OCI-LY7 (cell line): ENCODE measurements at regions not wholly inside any gene's neighbourhood (a gene's known extent, or its start where the extent isn't known, plus 50 kb on each side); places are given as distances from the start of the nearest gene placed in this dataset.
"Not testable (repeated sequence)": the region's sequence is repeated elsewhere in the genome, so short reads cannot be mapped to it uniquely, and the experiment has no call there.

Experiments used
- BruUV-seq: library from RNA; stranded (reverse); fragments of 400-500 nt; replicated peaks from 2 replicates; lab custom pipeline; 2021; lab: Mats Ljungman, UMichigan
- CTCF ChIA-PET: fragments of 300-600 bp; sonication (Branson Sonifier 250); formaldehyde crosslinking; loops from one replicate; lab custom pipeline; 2022; ENCODE audit warnings: antibody characterized with exemption; ENCODE audit not compliant: unreplicated experiment; lab: Charles Lee
- POLR2A ChIA-PET: fragments of 300-600 bp; sonication (Branson Sonifier 250); formaldehyde crosslinking; loops from one replicate; lab custom pipeline; 2022; ENCODE audit warnings: antibody characterized with exemption; lab: Charles Lee
- DNase-seq: peaks from one replicate; pipeline ENCODE4 v3.0.0-alpha.2; 2015; ENCODE audit warnings: low spot score
- H2AFZ ChIP-seq: fragments of 200-600 bp; sonication (generic), shearing (Covaris generic); 2 replicates; pipeline ENCODE4 v1.6.1; 2014; ENCODE audit warnings: mild to moderate bottlenecking, antibody characterized with exemption, low read length, moderate library complexity
- H3K27ac ChIP-seq: fragments of 200-600 bp; sonication (generic); 2 replicates; pipeline ENCODE4 v1.5.1; 2014; ENCODE audit warnings: mixed run types, low read depth, mild to moderate bottlenecking, moderate library complexity, low read length, inconsistent platforms; ENCODE audit not compliant: poor library complexity, severe bottlenecking
- H3K36me3 ChIP-seq: fragments of 200-600 bp; sonication (generic); 2 replicates; pipeline ENCODE4 v1.6.1; 2014; ENCODE audit warnings: mild to moderate bottlenecking, antibody characterized with exemption, low read length, moderate library complexity, mixed read lengths; ENCODE audit not compliant: insufficient read depth
- H3K4me1 ChIP-seq: fragments of 200-600 bp; sonication (generic); 2 replicates; pipeline ENCODE4 v1.5.1; 2014; ENCODE audit warnings: mild to moderate bottlenecking, low read length; ENCODE audit not compliant: insufficient read depth, poor library complexity, severe bottlenecking
- H3K4me2 ChIP-seq: fragments of 200-600 bp; sonication (generic); 2 replicates; pipeline ENCODE4 v1.6.1; 2014; ENCODE audit warnings: mild to moderate bottlenecking, low read length
- H3K4me3 ChIP-seq: fragments of 200-600 bp; sonication (generic); 2 replicates; pipeline ENCODE4 v1.5.1; 2014; ENCODE audit warnings: mild to moderate bottlenecking, low read depth, low read length; ENCODE audit not compliant: poor library complexity, severe bottlenecking
- H3K79me2 ChIP-seq: fragments of 200-600 bp; sonication (generic); 2 replicates; pipeline ENCODE4 v1.6.1; 2016; ENCODE audit warnings: low read depth, mild to moderate bottlenecking, low read length, moderate library complexity, mixed read lengths; ENCODE audit not compliant: insufficient read depth
- H3K9me2 ChIP-seq: fragments of 200-600 bp; sonication (generic); 2 replicates; pipeline ENCODE4 v1.6.1; 2016; ENCODE audit warnings: mild to moderate bottlenecking, low read length, mixed read lengths; ENCODE audit not compliant: insufficient read depth
- H3K9me3 ChIP-seq: fragments of 200-600 bp; sonication (generic); 2 replicates; pipeline ENCODE4 v1.6.1; 2014; ENCODE audit warnings: mild to moderate bottlenecking, mixed run types, low read length, mixed read lengths
- H4K20me1 ChIP-seq: fragments of 200-600 bp; sonication (generic); 2 replicates; pipeline ENCODE4 v1.6.1; 2014; ENCODE audit warnings: mild to moderate bottlenecking, antibody characterized with exemption, low read length, moderate library complexity, mixed read lengths; ENCODE audit not compliant: insufficient read depth
- EZH2phosphoT487 ChIP-seq: fragments of 200-600 bp; sonication (generic); IDR thresholded peaks from 2 replicates; pipeline ENCODE4 v1.6.1; 2018; ENCODE audit warnings: low read depth, borderline replicate concordance, mild to moderate bottlenecking, mixed run types, antibody characterized with exemption, low read length, moderate library complexity, mixed read lengths
- intact Hi-C: fragments of 100-400 bp; cut with micrococcal nuclease; formaldehyde crosslinking; loops from one replicate; pipeline ENCODE4 v1.10.0; 2022; ENCODE audit not compliant: unreplicated experiment
- TF ChIP-seq, protein P1 (sequence below): fragments of 200-600 bp; sonication (generic); conservative IDR thresholded peaks from 2 replicates; pipeline ENCODE4 v1.5.1; 2014; ENCODE audit warnings: mild to moderate bottlenecking, antibody characterized with exemption, low read length, moderate library complexity, mixed read lengths

- no peaks in the 10 kb centered on the region for H3K4me1 ChIP-seq
- no TSS peak for BruUV-seq
- DNase-seq: no peak
Measured at GRCh38 chr14:105894125-105894977, 368.0 kb downstream of the TMEM121 start.

DNA sequence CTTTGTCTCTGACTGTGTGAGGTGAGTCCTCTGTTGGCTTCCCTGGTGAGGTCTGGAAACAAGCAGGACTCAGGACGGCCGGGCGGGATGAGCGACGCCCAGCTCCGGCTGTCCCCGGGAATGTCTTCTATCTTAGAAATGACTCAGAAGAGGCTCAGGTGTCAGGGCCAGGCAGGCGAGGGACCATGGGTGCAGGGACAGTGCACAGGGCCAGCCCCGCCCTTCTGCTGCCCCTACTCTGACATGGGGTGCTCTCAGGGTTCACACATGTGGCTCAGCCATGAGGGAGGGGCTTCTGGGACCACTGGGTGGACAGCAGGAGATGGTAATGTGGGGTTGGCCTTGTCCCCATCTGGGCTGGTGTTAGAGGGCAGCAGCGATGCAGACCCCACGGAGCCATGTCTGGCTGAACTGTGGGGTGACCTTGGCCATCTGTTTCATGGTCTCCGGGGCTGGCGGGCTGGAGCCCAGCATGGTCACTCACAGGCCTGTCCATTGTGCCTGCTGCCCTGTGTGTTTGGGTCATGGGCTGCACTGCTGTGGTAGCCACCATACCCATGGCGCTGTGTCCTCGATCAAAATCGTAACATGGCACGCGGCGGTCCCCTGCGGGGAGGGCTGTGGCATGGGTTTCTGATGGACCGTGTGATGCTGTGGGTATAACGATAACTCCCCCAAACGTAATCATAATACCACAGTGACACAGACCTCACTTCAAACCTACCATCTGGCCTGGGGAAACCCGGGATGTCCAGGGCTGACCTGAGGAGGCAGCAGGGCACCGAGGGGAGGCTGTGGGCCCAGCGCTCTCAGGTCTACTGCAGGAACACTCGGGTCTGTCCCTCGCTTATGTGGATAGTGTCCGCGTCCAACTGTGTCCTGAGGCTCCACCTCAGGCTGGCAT is 368.8 kb downstream of the TMEM121 start:
- TF ChIP-seq, protein P1, sequence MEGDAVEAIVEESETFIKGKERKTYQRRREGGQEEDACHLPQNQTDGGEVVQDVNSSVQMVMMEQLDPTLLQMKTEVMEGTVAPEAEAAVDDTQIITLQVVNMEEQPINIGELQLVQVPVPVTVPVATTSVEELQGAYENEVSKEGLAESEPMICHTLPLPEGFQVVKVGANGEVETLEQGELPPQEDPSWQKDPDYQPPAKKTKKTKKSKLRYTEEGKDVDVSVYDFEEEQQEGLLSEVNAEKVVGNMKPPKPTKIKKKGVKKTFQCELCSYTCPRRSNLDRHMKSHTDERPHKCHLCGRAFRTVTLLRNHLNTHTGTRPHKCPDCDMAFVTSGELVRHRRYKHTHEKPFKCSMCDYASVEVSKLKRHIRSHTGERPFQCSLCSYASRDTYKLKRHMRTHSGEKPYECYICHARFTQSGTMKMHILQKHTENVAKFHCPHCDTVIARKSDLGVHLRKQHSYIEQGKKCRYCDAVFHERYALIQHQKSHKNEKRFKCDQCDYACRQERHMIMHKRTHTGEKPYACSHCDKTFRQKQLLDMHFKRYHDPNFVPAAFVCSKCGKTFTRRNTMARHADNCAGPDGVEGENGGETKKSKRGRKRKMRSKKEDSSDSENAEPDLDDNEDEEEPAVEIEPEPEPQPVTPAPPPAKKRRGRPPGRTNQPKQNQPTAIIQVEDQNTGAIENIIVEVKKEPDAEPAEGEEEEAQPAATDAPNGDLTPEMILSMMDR: no peak
- no peak for TF ChIP-seq EZH2phosphoT487
- BruUV-seq: no TSS peak
- Histone ChIP-seq H4K20me1 (no peaks in the 10 kb centered on the region), H3K4me3 (no peak overlapping the region), H3K27ac (no peak overlapping the region), H3K4me1 (no peaks in the 10 kb centered on the region), H3K9me2 (no peaks in the 10 kb centered on the region), H3K36me3 (no peaks in the 10 kb centered on the region), H3K79me2 (no peaks in the 10 kb centered on the region), H3K9me3 (no peaks in the 10 kb centered on the region), H3K4me2 (no peak overlapping the region), H2AFZ (no peak overlapping the region)
- ChIA-PET POLR2A (no interaction called here), CTCF (no interaction called here)
- no peak for DNase-seq
- intact Hi-C loops: no loop called here

More at GRCh38 chr14:105894125-105894977, 368.0 kb downstream of the TMEM121 start:
- intact Hi-C loops: no loop called here
- H3K79me2 ChIP-seq: no peaks in the 10 kb centered on the region
- ChIA-PET CTCF (no interaction called here), POLR2A (no interaction called here)
- H3K9me2 ChIP-seq: no peaks in the 10 kb centered on the region
- no peaks in the 10 kb centered on the region for H3K9me3 ChIP-seq
- no peaks in the 10 kb centered on the region for H4K20me1 ChIP-seq
- TF ChIP-seq, protein P1: no peak
- no peak for TF ChIP-seq EZH2phosphoT487
- no peak overlapping the region for H3K4me2 ChIP-seq
- H3K4me3 ChIP-seq: no peak overlapping the region
- no peak overlapping the region for H3K27ac ChIP-seq
- no peak overlapping the region for H2AFZ ChIP-seq
- H3K36me3 ChIP-seq: no peaks in the 10 kb centered on the region

DNA sequence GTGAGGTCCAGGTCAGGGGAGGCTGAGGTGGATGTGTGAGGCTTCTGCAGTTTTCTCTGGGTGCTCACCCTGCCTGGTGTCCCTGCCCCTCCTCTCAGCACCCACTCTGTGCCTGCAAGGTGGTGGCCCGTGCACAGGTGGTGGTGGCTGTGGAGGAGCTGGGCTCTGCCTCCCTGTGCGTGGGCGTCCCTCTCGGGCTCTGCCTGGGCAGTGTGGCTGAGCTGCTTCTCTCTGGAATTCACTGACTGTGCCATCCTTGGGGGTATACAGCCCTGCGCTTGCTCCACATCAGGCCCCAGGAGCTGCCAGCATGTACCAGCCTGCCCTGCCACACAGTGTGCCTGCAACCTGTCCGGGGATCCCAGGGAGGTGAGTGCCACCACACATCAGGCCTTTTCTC is 369.8 kb downstream of the TMEM121 start:
- H3K9me2 ChIP-seq, H3K36me3 ChIP-seq, H2AFZ ChIP-seq, H3K27ac ChIP-seq, H3K9me3 ChIP-seq, H3K4me1 ChIP-seq, DNase-seq, BruUV-seq, intact Hi-C loops, H3K4me3 ChIP-seq, CTCF ChIA-PET, H4K20me1 ChIP-seq, POLR2A ChIA-PET, H3K79me2 ChIP-seq, H3K4me2 ChIP-seq: not testable (repeated sequence)

DNA sequence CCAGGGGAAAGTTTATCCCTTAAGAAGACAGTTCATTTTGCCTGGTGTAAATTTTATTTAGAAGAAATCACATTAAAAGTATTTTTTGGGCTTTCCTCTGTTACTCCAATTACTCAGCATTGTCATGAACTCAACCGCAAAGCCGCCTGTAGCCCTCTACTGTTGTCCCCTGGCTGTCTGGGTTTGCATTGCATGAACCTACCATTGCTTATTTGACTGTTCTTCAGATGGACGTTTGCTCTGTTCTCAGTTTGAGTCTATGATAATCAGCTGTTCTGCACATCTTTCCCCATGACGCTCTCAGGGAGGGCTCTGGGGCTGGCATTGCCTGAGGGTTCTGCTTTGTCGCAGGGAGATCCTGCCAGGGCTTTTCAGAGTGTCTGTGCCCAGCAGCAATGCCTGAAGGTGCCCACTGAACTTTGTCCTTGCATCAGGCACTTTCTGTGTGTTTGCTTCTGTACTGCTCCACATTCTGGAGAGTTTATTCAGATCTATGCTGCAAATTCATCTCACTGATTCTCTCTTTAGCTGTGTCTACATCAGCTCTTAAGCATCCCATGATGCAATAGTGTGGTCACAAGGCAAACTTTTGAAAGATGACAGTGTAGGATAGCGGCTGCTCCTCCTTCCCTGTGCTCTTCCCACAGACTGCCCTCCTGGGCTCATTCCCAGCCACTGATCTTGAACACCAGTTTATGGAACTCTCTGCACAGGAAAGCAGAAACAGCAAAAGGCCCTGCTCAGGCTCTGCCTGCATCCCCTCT is 370.8 kb downstream of the TMEM121 start:
- H3K79me2 ChIP-seq, CTCF ChIA-PET, BruUV-seq, H2AFZ ChIP-seq, H3K36me3 ChIP-seq, intact Hi-C loops, H4K20me1 ChIP-seq, POLR2A ChIA-PET, H3K4me3 ChIP-seq, DNase-seq, H3K4me1 ChIP-seq, H3K27ac ChIP-seq, H3K9me3 ChIP-seq, H3K4me2 ChIP-seq, H3K9me2 ChIP-seq: not testable (repeated sequence)
